Stromal cell of bone marrow (primary cell): ENCODE measurements at regions not wholly inside any gene's neighbourhood (a gene's known extent, or its start where the extent isn't known, plus 50 kb on each side); places are given as distances from the start of the nearest gene placed in this dataset.

Experiments
- DNase-seq: peaks from one replicate; pipeline ENCODE4 v3.0.0-alpha.2; 2012; ENCODE audit warnings: low read depth

GRCh38 chr14:86712727-86713126 is 1182.8 kb downstream of the FLRT2 start:
- DNase-seq = no peak

- DNase-seq = no peak
Observed at GRCh38 chr14:86712176-86712575, 1182.2 kb downstream of the FLRT2 start.

GRCh38 chr14:86708846-86709339 is 1178.9 kb downstream of the FLRT2 start:
- DNase-seq = no peak

- no peak for DNase-seq
Observed at GRCh38 chr14:86707071-86707470, 1177.1 kb downstream of the FLRT2 start.

GRCh38 chr14:86683561-86683960 is 1153.6 kb downstream of the FLRT2 start:
- no peak for DNase-seq

- DNase-seq = no peak
Observed at GRCh38 chr14:86675059-86675458, 1145.1 kb downstream of the FLRT2 start.

DNA sequence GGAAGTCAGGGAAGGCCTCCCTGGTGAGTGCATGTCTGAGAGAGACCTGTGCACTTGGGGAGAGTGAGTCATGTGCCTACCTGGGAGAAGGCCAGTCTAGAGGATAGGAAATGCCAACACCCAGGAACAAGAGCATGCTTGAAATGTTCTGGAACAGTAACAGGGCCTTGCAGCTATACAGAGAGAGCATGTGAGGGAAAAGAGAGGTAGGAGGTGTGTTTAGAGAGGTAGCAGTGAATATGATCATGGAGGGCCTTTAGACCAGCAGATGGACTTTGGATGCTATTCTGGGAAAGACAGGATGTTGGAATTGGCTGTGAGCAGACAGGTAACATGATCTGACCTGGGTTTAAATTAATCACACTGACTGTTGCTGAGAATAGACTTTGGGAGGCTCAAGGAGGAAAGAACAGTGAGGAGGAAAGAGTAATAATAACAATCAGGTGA is 1143.6 kb downstream of the FLRT2 start:
- no peak for DNase-seq

GRCh38 chr14:86672080-86672479 is 1142.1 kb downstream of the FLRT2 start:
- DNase-seq = no peak

DNA sequence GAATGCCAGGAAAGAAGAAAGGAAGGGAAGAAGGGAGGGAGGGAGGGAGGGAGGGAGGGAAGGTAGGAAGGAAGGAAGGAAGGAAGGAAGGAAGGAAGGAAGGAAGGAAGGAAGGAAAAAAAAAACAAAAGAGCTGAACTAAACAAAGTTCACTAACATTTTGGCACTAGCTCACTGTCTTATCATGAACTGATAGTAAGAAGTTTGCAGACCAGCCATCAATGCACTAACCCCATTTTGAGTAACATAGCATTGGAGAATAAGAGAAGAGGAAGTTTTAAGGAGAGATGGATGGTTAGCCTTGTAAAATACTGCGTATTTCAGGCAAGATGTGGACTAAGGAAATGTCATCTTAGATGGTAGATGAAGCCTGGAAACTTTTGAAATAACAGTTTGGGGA is 1136.0 kb downstream of the FLRT2 start:
- no peak for DNase-seq

DNA sequence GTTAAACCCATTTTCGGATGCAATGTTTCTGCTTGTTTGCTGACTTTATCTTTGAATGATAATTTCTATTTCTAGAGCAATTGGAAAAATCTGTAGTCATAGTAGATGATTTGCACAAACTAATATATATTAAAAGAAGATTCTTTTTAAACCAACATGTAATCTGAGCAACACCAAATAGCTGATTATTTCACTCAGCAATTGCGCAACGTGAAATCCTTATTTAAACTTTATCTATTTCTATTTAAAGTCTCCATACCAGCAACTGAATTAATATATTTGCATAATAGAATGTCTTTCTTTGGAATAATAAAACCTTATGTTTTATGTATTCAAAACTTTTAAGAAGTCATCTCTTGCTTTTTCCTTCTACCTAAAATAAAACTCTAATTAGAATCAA is 1132.4 kb downstream of the FLRT2 start:
- no peak for DNase-seq

GRCh38 chr14:86654558-86655184 is 1124.7 kb downstream of the FLRT2 start:
- peak; percentile 28 for DNase-seq

DNA sequence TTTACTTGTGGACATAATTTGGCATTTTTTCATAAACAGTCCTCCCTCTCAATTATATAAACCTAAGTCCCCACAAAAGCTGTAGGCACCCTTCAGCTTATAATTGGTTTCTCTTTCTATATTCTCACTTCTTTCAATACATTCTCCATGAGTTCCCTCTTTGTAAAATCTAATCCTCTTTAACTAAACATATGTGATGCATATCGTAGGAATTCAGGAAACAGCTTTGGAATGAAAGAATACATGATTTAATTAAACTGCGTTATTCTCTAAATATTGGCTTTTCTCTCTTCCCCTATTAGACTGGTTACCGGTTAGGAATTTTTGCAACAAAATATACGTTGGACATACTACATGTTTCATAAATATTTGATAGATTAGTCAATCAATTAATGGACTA is 1122.6 kb downstream of the FLRT2 start:
- no peak for DNase-seq

DNA sequence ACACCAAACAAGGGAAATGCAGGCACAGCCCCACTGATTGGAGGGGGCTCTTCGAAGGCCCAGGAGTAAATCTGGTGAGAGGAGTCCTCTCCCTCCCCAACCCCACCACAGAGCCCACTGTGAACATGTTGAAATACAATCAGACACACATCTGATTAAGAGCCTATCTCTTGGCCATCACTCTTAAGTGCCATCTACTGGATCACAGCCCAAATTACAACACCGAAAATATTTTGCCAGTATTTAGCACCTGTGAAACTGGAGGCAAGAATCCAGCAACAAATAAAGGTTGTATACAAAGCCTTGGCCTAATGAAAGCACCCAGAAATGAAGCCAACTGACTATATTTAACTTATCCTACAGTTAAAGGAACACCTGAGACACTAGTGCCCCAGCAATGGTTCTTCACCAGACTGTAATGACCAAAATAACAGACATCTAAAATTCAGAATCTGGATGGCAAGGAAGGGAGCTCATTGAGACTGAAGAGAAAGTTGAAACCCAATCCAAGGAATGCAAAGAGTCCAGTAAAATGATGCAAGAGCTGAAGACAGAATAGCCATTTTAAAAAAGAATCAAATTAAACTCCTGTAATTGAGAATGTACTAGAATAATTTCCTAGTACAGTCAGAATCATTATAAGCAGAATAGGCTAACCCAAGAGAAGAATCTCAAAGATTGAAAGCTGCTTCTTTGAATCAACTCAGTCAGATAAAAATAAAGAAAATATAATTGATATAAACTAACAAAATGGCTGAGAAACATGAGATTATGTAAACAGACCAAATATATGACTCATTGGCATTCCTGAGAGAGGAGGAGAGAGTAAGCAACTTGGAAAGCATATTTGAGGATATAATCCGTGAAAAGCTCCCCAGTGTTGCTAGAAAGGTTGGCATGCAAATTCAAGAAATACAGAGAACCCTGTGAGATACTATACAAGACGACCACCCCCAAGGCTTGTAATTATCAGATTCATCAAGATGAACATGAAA is 1117.0 kb downstream of the FLRT2 start:
- no peak for DNase-seq

GRCh38 chr14:86646125-86646524 is 1116.2 kb downstream of the FLRT2 start:
- DNase-seq = no peak

DNA sequence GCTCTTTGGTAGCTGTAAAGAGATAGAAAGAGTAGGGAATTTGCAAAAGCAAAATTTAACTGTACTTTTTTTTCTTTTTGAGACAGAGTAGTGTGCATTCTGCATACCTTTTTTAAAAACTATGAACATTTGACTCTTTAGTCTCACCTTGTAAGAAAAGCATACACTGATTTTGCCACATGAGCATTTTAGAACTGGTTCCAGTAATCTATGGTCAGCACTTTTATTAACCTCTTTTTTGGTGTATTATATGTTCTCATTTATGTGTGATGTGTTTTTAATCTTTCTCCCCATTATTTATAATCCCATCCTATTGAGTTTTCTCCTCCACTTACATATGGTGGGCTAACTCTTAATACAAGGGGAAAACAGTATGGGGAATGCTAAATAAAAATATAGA is 1111.4 kb downstream of the FLRT2 start:
- no peak for DNase-seq

- no peak for DNase-seq
Observed at GRCh38 chr14:86640288-86640687, 1110.3 kb downstream of the FLRT2 start.

DNA sequence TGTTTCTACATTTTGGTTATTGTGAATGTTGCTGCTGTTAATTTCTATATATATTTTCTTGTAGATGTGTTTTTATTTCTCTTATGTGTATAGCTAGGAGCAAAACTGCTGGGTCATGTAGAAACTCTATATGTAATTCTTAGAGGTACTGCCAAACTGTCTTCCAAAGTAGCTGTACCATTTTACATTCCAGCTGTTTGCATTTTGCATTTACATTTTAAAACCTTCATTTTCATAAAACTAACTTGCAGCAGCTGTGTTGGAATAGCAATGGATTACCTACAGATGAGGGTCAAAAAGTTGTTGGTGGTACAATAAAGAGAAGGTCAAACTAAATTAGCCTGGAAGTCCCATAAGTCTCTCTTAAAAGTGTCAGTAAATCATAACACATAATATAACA is 1109.7 kb downstream of the FLRT2 start:
- no peak for DNase-seq

GRCh38 chr14:86639146-86639545 is 1109.2 kb downstream of the FLRT2 start:
- peak; percentile 52 for DNase-seq

- no peak for DNase-seq
Observed at GRCh38 chr14:86627080-86627479, 1097.1 kb downstream of the FLRT2 start.

DNA sequence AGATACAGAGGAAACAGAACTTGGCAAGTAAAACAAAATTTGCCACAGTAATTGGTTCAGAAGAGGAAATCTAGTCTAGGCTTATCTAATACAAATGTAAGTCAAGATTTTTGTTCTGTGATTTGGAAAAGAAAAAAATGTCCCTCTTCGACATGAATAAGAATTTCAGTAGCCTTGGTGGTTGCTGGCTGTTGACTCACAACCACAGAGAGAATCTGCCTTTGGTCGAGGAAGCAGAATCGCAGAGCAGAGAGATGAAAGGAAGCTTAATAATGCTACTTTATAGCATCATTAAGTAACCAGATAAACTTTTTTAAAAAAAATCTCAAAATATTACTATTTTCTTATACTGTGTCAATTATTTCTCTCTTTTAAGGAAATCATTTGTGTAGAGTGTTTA is 1096.6 kb downstream of the FLRT2 start:
- DNase-seq = peak; percentile 20

DNA sequence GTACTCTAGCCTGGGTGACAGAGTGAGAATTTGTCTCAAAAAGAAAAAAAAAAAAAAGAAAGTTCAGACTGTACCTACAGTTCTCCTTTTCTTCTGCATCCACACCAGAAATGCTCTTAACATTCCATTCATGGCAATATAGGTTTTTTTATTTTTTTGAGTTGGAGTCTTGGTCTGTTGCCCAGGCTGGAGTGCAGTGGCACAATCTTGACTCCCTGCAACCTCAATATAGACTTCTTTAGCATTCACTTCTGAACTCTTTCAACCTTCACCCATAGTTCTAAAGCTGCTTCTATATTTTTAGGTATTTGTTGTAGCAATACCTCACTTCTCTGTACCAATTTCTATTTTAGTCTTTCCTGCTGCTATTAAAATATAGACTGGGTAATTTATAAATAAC is 1095.7 kb downstream of the FLRT2 start:
- no peak for DNase-seq

GRCh38 chr14:86619726-86620125 is 1089.8 kb downstream of the FLRT2 start:
- DNase-seq = no peak

- no peak for DNase-seq
Observed at GRCh38 chr14:86613786-86614185, 1083.8 kb downstream of the FLRT2 start.
